Ascending aorta (tissue), 2 donors: ENCODE measurements at regions not wholly inside any gene's neighbourhood (a gene's known extent, or its start where the extent isn't known, plus 50 kb on each side); places are given as distances from the start of the nearest gene placed in this dataset.

ENCODE experiments used
- DNase-seq, 2 donors: peaks; one replicate each; pipeline ENCODE4 v3.0.0-alpha.2; 2019; ENCODE audit warnings: low spot score in 2 of 2
- H3K27ac ChIP-seq, 2 donors: fragments of 200-600 bp; sonication (generic); one replicate each; pipeline ENCODE4 v1.5.1; 2016 to 2017; ENCODE audit warnings: mild to moderate bottlenecking in 1 of 2
- H3K27me3 ChIP-seq: fragments of 200-600 bp; sonication (generic); one replicate; pipeline ENCODE4 v1.5.1; 2017
- H3K36me3 ChIP-seq, 2 donors: fragments of 200-600 bp; sonication (generic); one replicate each; pipeline ENCODE4 v1.5.1; 2016
- H3K4me1 ChIP-seq, 2 donors: fragments of 200-600 bp; sonication (generic); one replicate each; pipeline ENCODE4 v1.5.1; 2016 to 2017; ENCODE audit warnings: mild to moderate bottlenecking in 1 of 2
- H3K4me3 ChIP-seq, 2 donors: fragments of 200-600 bp; sonication (generic); one replicate each; pipeline ENCODE4 v1.5.1; 2016 to 2017; ENCODE audit warnings: mild to moderate bottlenecking in 1 of 2
- H3K9me3 ChIP-seq, 2 donors: fragments of 200-600 bp; sonication (generic); one replicate each; pipeline ENCODE4 v1.5.1; 2016
- intact Hi-C: fragments of 100-400 bp; cut with DNase I; formaldehyde crosslinking; loops from one replicate; pipeline ENCODE4 v1.15.1; 2023
- TF ChIP-seq, protein P1 (sequence below), 3 experiments: fragments of 200-600 bp in 2 of 3; fragments of 450-650 bp in 1 of 3; sonication (generic) in 2 of 3; IDR thresholded peaks; one replicate each; pipeline ENCODE4 v1.5.1; 2016 to 2019; ENCODE audit warnings: antibody characterized with exemption in 3 of 3, mild to moderate bottlenecking in 1 of 3, moderate library complexity in 1 of 3

DNA sequence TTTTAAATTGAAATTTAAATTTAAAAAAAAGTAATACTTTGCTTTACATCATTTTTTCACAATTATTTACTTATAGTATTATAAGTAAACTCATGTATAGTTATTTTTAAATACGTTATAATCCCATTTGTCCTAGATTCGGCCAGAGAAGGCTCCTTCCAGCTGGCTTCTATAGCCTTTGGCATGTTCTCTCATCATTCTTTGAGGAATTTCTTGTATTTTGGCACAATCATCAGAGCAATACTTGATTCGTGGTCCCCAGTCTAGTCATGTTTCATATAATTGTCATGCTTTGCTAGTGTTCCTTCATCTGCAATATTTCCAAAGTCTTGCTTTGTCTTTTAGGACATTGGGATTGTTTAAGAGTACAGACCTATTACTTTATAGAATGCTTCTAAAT lies 1037.9 kb upstream of the AGA start:
- no peak for DNase-seq
- Histone ChIP-seq H3K27ac (no peak overlapping the region), H3K4me3 (no peak overlapping the region), H3K36me3 (no peaks in the 10 kb centered on the region), H3K27me3 (no peaks in the 10 kb centered on the region), H3K4me1 (no peaks in the 10 kb centered on the region), H3K9me3 (no peaks in the 10 kb centered on the region)
- TF ChIP-seq, protein P1, sequence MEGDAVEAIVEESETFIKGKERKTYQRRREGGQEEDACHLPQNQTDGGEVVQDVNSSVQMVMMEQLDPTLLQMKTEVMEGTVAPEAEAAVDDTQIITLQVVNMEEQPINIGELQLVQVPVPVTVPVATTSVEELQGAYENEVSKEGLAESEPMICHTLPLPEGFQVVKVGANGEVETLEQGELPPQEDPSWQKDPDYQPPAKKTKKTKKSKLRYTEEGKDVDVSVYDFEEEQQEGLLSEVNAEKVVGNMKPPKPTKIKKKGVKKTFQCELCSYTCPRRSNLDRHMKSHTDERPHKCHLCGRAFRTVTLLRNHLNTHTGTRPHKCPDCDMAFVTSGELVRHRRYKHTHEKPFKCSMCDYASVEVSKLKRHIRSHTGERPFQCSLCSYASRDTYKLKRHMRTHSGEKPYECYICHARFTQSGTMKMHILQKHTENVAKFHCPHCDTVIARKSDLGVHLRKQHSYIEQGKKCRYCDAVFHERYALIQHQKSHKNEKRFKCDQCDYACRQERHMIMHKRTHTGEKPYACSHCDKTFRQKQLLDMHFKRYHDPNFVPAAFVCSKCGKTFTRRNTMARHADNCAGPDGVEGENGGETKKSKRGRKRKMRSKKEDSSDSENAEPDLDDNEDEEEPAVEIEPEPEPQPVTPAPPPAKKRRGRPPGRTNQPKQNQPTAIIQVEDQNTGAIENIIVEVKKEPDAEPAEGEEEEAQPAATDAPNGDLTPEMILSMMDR (IDR thresholded peaks at IDR 0.05): no peak
- intact Hi-C loops: no loop called here

DNA sequence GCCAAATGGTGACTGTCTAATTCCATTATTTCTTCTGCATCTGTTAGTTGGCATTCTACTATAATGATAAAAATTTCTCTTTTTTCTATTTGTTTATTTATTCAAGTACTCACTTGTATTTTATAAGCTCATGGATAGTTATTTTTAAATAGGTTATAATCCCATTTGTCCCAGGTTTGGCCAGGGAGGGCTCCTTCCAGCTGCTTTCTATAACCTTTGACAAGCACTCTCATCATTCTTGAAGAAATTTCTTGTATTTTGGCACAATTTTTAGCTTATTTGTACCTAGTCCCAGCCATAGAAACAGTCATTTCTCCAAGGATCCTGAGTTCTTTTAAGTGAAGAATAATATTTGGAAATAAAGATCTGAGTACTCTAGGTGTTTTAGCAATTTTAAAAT lies 1038.6 kb upstream of the AGA start:
- Histone ChIP-seq H3K27me3 (no peaks in the 10 kb centered on the region), H3K4me1 (no peaks in the 10 kb centered on the region), H3K4me3 (no peak overlapping the region), H3K36me3 (no peaks in the 10 kb centered on the region), H3K27ac (no peak overlapping the region), H3K9me3 (no peaks in the 10 kb centered on the region)
- TF ChIP-seq, protein P1 (IDR thresholded peaks at IDR 0.05): no peak
- intact Hi-C loops: no loop called here
- no peak for DNase-seq

DNA sequence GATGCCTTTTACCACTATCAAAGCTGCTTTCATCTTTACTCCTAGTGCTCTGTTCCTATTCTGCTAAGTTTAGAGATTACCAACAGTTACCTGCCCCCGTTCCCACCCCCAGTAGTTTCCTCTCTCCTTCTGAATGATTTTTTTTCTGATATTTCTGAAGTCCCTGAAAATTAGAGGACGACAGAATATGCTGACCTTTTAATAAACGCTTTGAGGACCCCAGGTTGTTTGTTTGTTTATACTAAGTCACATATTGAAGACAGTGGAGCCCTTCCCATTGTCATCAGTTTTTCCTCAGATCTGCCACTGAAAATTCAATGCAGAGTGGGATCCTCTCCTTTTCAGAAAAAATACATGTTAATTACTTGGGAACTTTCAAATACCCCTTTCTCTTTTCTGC lies 1039.3 kb upstream of the AGA start:
- Histone ChIP-seq H3K9me3 (no peaks in the 10 kb centered on the region), H3K4me3 (no peak overlapping the region), H3K27ac (no peak overlapping the region), H3K4me1 (no peaks in the 10 kb centered on the region), H3K36me3 (no peaks in the 10 kb centered on the region), H3K27me3 (no peaks in the 10 kb centered on the region)
- DNase-seq: no peak
- TF ChIP-seq, protein P1 (IDR thresholded peaks at IDR 0.05): no peak
- intact Hi-C loops: no loop called here

DNA sequence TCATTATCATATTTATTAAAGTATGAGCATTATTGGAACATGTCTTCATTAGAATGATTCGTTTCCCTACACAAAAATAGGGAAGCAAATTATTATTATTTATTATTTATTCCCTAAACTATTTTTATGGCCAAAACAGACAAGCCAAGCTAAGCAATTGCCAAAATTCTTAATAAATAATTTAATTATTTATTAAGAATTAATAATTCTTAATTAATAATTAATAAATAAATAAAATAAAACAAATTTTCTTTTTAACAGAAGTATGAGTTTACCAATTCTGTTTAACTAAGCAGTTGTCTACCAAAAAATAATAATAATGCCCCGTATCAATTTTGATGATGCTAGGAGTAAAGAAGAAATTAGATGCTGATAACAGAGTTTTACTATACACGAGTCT lies 1080.8 kb upstream of the AGA start:
- intact Hi-C loops: no loop called here
- H3K4me3 ChIP-seq: no peak overlapping the region

DNA sequence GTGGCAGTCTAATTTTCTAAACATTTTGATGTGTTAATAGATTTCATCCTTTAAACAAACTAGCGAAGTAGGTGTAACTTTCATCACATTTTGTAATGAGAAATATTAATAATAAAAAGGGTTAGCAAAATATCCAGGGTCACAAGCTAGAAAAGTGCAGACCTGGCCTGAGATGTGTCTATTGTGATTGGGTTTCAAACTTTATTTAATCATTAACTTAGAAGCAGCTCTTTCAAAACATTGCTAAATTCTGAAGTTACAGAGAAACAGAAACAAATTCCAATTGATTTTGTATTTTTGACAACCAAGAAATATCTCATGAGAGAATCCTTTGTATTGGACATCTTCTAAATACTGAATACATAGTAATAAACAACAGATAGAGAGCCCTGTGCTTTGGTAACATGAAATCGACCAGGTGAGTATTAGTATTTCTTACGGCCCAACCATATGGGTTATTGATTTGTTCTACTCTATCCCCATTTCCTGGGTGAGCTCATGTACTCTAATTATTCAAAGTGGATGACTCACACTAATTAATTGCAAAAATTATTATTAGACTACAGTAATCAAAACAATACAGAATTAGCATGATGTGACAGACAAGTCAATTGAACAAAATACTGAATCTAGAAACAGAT lies 1093.8 kb upstream of the AGA start:
- H3K36me3 ChIP-seq: no peaks in the 10 kb centered on the region
- no peaks in the 10 kb centered on the region for H3K27me3 ChIP-seq
- no peak overlapping the region for H3K4me3 ChIP-seq
- TF ChIP-seq, protein P1 (IDR thresholded peaks at IDR 0.05): no peak
- intact Hi-C loops: no loop called here
- no peaks in the 10 kb centered on the region for H3K4me1 ChIP-seq
- H3K27ac ChIP-seq: no peak overlapping the region
- DNase-seq: no peak
- H3K9me3 ChIP-seq: no peaks in the 10 kb centered on the region

More for the DNA sequence above, 1080.8 kb upstream of the AGA start:
- no peaks in the 10 kb centered on the region for H3K36me3 ChIP-seq
- H3K4me1 ChIP-seq: no peaks in the 10 kb centered on the region
- no peak for DNase-seq
- no peaks in the 10 kb centered on the region for H3K27me3 ChIP-seq
- no peak overlapping the region for H3K27ac ChIP-seq
- TF ChIP-seq, protein P1 (IDR thresholded peaks at IDR 0.05): no peak
- no peaks in the 10 kb centered on the region for H3K9me3 ChIP-seq

DNA sequence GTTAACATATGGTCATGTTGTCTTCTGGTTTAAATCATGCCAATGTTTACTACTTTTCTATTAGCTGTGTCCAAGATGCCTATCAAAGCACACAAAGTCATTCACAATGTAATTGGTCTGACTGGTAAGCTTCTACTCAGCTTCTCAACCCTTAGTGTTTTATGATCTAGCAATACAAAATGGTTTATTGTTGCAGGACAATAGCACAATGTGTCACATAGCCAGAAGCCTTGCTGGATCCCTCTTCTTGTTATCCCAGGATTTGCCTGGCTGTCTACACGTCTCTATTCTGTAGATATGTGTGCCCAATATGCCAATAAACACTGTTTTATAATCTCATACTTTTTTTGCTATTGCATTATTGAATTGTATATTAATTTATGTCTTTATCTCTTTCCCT lies 1111.0 kb upstream of the AGA start:
- no peak for DNase-seq
- TF ChIP-seq, protein P1 (IDR thresholded peaks at IDR 0.05): no peak
- no peak overlapping the region for H3K4me3 ChIP-seq
- no peaks in the 10 kb centered on the region for H3K36me3 ChIP-seq
- no peaks in the 10 kb centered on the region for H3K9me3 ChIP-seq
- H3K4me1 ChIP-seq: no peaks in the 10 kb centered on the region
- intact Hi-C loops: no loop called here
- no peaks in the 10 kb centered on the region for H3K27me3 ChIP-seq
- no peak overlapping the region for H3K27ac ChIP-seq
